ENCODE measurements at regions not wholly inside any gene's neighbourhood (a gene's known extent, or its start where the extent isn't known, plus 50 kb on each side); places are given as distances from the start of the nearest gene placed in this dataset.
"Not testable (repeated sequence)": the region's sequence is repeated elsewhere in the genome, so short reads cannot be mapped to it uniquely, and the experiment has no call there.

GRCh38 chr13:46491641-46492040 is 61.3 kb upstream of the LRCH1 start:
- Histone ChIP-seq H3K27me3 (ENCODE audit: low read depth) (peaks cover 7% of the 10 kb centered on the region), H3K4me3 (no peak overlapping the region), H3K27ac (replicated peaks) (no peak overlapping the region), H3K9me3 (replicated peaks) (peaks cover 2% of the 10 kb centered on the region), H3K36me3 (no peaks in the 10 kb centered on the region), H3K4me1 (peaks cover 4% of the 10 kb centered on the region)
- intact Hi-C loops (cut with micrococcal nuclease): loop anchor here (5.0 kb wide), 2 partner anchors 61 to 231 kb away; partner anchors contain the start of gene LRCH1
- no peak for TF ChIP-seq CTCF (IDR thresholded peaks at IDR 0.05; ENCODE audit: borderline replicate concordance)
- DNase-seq: no peak

- DNase-seq; H3K27me3 ChIP-seq (ENCODE audit: low read depth); H3K4me1 ChIP-seq; H3K36me3 ChIP-seq; H3K4me3 ChIP-seq; H3K27ac ChIP-seq (replicated peaks): not testable (repeated sequence)
- peaks cover 11% of the 10 kb centered on the region for H3K9me3 ChIP-seq (replicated peaks)
- intact Hi-C loops (cut with micrococcal nuclease): loop anchor here (5.0 kb wide), 2 partner anchors 62 to 232 kb away; partner anchors contain the start of gene LRCH1
Measured at GRCh38 chr13:46490713-46491112, 62.3 kb upstream of the LRCH1 start.

GRCh38 chr13:46490129-46490528 is 62.8 kb upstream of the LRCH1 start:
- Histone ChIP-seq H3K4me3 (no peak overlapping the region), H3K27me3 (ENCODE audit: low read depth) (peaks cover 7% of the 10 kb centered on the region), H3K4me1 (peaks cover 4% of the 10 kb centered on the region), H3K36me3 (no peaks in the 10 kb centered on the region), H3K9me3 (replicated peaks) (peaks cover 17% of the 10 kb centered on the region), H3K27ac (replicated peaks) (no peak overlapping the region)
- DNase-seq: no peak
- no peak for TF ChIP-seq CTCF (IDR thresholded peaks at IDR 0.05; ENCODE audit: borderline replicate concordance)
- intact Hi-C loops (cut with micrococcal nuclease): loop anchor here (5.0 kb wide), 2 partner anchors 62 to 232 kb away; partner anchors contain the start of gene LRCH1

GRCh38 chr13:46489586-46490023 is 63.4 kb upstream of the LRCH1 start:
- intact Hi-C loops (cut with micrococcal nuclease): loop anchor here (5.0 kb wide), 2 partner anchors 63 to 233 kb away; partner anchors contain the start of gene LRCH1
- H3K27ac ChIP-seq (replicated peaks): no peak overlapping the region
- H3K36me3 ChIP-seq: no peaks in the 10 kb centered on the region
- DNase-seq: no peak
- H3K9me3 ChIP-seq (replicated peaks): peaks cover 22% of the 10 kb centered on the region
- peaks cover 7% of the 10 kb centered on the region for H3K27me3 ChIP-seq (ENCODE audit: low read depth)
- TF ChIP-seq CTCF (IDR thresholded peaks at IDR 0.05; ENCODE audit: borderline replicate concordance): no peak
- H3K4me3 ChIP-seq: no peak overlapping the region
- H3K4me1 ChIP-seq: peaks cover 4% of the 10 kb centered on the region

GRCh38 chr13:46487748-46488147 is 65.2 kb upstream of the LRCH1 start:
- Histone ChIP-seq H3K9me3 (replicated peaks) (peaks cover 41% of the 10 kb centered on the region), H3K27ac (replicated peaks) (no peak overlapping the region), H3K27me3 (ENCODE audit: low read depth) (peaks cover 7% of the 10 kb centered on the region), H3K4me3 (no peak overlapping the region), H3K4me1 (no peaks in the 10 kb centered on the region), H3K36me3 (no peaks in the 10 kb centered on the region)
- TF ChIP-seq CTCF (IDR thresholded peaks at IDR 0.05; ENCODE audit: borderline replicate concordance): no peak
- no peak for DNase-seq
- intact Hi-C loops (cut with micrococcal nuclease): no loop called here

GRCh38 chr13:46486270-46486669 is 66.7 kb upstream of the LRCH1 start:
- H3K27me3 ChIP-seq (ENCODE audit: low read depth): peaks cover 7% of the 10 kb centered on the region
- no peak overlapping the region for H3K4me3 ChIP-seq
- no peak for TF ChIP-seq CTCF (IDR thresholded peaks at IDR 0.05; ENCODE audit: borderline replicate concordance)
- intact Hi-C loops (cut with micrococcal nuclease): no loop called here
- H3K36me3 ChIP-seq: no peaks in the 10 kb centered on the region
- H3K4me1 ChIP-seq: no peaks in the 10 kb centered on the region
- H3K9me3 ChIP-seq (replicated peaks): peaks cover 54% of the 10 kb centered on the region
- no peak for DNase-seq
- no peak overlapping the region for H3K27ac ChIP-seq (replicated peaks)

All from left ventricle myocardium inferior (tissue), 1 donor.